WI38 (cell line): ENCODE measurements at regions not wholly inside any gene's neighbourhood (a gene's known extent, or its start where the extent isn't known, plus 50 kb on each side); places are given as distances from the start of the nearest gene placed in this dataset.

Source experiments
- H3K4me3 ChIP-seq: 2 replicates; pipeline ENCODE4 v1.5.1; 2011; ENCODE audit warnings: low read depth, mild to moderate bottlenecking, control low read depth, low read length
- TF ChIP-seq, protein P1 (sequence below): IDR thresholded peaks from 2 replicates; pipeline ENCODE4 v1.5.1; 2012; ENCODE audit warnings: low read depth, mild to moderate bottlenecking, control low read depth, low read length

DNA sequence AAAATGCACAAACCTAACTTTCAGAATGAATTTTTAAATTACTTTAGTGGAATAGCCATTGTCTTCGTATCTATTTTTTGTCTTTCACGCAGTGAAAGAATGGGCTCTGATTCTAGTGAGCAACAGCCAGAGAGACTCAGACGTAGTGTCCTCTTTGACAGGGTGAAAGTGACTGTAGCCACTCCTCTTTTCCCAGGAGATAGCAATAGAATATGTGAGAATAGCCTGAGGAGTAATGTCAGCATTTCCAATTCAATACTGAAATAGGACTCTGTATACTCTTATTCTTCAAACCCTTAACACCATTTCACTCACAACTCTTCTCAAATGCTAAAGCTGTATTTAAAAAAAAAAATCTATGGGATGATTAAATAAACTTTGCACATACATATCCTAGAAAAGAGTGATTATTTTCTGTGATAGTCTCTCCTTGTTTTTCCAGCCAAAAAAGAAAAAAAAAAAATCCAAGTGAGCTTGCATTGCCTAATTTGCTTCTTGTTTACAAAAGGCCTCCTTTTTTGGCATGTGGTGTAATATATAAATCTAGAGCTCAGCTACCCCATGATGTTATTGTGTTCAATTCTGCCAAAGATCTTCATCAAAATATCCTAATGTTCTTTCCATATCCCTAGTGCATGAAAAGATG lies 626.1 kb upstream of the SLITRK6 start:
- TF ChIP-seq, protein P1, sequence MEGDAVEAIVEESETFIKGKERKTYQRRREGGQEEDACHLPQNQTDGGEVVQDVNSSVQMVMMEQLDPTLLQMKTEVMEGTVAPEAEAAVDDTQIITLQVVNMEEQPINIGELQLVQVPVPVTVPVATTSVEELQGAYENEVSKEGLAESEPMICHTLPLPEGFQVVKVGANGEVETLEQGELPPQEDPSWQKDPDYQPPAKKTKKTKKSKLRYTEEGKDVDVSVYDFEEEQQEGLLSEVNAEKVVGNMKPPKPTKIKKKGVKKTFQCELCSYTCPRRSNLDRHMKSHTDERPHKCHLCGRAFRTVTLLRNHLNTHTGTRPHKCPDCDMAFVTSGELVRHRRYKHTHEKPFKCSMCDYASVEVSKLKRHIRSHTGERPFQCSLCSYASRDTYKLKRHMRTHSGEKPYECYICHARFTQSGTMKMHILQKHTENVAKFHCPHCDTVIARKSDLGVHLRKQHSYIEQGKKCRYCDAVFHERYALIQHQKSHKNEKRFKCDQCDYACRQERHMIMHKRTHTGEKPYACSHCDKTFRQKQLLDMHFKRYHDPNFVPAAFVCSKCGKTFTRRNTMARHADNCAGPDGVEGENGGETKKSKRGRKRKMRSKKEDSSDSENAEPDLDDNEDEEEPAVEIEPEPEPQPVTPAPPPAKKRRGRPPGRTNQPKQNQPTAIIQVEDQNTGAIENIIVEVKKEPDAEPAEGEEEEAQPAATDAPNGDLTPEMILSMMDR, result no peak
- no peak overlapping the region for H3K4me3 ChIP-seq

DNA sequence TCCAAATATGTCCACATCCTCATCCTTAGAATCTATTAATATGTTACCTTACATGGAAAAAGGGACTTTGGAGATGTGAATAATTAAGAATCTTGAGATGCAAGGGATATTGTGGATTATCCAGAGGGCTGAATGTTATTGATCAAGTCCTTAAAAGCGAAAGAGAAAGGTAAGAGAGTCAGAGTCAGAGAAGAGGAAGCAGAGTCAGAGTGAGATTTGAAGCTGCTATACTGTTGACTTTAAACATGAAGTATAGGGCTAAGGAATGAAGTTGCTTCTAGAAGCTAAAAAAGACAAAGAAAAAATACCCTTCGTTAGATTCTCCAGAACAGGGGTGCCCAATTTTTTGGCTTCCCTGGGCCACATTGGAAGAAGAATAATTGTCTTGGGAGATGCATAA lies 627.2 kb upstream of the SLITRK6 start:
- TF ChIP-seq, protein P1, result no peak
- H3K4me3 ChIP-seq, result no peak overlapping the region

DNA sequence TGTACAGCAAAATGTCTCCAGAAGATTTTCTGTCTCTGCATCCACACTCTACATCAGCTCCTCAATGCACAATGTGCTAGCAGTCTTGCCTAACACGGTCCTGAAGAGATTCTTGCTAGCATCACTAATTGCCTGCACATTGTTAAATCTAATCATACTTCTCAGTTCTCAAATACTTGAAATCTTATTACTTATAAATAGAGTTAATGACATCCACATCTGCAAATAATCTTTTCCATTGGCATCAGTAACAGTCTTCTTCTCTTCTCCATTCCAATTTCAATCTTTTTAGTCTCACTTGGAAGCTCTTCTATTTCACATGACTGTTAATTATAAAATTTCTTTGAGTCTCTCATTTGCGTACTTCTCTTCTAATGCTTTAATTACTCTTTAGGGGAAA lies 630.5 kb upstream of the SLITRK6 start:
- TF ChIP-seq, protein P1, result no peak
- no peak overlapping the region for H3K4me3 ChIP-seq

DNA sequence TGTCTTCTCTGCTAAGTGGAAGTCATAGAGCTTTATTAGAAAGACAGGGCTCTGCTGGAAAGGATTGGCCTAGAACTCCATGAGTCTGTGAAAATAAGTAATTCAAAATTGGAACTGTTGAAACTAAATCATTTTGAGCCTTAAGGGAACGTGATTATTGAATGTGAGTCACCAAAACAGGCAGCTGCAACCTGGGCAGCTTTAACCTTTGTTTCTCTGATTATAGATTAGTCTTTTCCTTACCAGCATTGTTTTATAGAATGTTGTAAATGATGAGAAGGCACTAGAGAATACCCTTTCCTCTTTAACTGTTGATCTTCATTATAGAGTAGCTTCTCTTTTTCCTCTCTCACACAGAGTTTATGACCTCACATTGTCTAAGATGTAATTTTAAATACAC lies 638.8 kb upstream of the SLITRK6 start:
- TF ChIP-seq, protein P1, result no peak
- no peak overlapping the region for H3K4me3 ChIP-seq

DNA sequence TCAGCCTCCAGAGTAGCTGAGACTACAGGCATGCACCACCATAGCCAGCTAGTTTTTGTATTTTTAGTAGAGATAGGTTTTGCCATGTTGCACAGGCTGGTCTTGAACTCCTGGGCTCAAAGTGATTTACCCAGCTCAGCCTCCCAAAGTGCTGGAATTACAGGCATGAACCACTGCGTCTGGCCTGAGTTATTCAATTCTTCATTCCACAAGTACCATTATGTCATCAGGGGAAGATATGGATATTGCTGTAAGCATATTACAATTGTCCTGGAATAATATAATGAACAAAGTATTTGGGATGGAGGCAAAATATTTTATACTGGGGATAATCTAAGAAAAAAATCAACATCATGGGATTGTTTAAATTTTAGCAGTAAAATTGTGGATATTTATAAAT lies 646.0 kb upstream of the SLITRK6 start:
- no peak overlapping the region for H3K4me3 ChIP-seq
- TF ChIP-seq, protein P1, result no peak

DNA sequence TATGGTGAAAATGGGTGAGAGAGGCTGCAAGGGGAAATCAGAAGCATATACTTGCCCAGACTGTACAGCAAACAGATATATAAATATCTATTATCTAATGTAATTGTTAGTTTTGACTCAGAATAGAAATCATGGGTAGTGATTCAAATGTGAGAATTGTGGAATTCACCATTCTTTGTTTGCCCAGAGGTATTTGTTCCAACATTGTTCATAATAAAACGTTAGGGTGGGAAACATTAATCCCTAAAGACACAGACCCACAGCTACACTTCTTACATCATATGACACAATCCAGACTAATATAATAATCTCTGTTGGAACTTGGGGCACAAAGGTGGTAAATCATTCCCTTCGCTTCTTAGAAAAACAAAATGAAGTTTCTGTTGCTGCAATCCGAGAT lies 646.5 kb upstream of the SLITRK6 start:
- TF ChIP-seq, protein P1, result no peak
- no peak overlapping the region for H3K4me3 ChIP-seq

DNA sequence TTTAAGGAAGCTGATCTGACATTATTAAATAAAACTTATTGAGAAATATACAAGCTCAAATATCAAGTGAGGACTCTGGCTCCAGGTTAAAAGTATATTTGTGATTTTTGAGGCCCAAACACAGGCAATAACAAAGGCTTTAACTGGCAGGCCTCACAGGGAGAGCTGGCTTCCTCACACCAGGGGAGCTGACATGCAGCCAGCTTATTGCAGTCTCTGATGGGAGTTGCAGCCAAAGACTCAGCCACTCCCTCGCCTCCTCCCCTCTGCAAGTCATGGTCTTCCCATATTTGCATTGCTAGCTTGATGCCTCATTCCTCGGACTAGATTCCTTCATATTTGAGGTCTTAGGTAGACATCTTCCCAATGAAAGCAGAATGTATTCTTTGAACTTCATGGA lies 647.1 kb upstream of the SLITRK6 start:
- no peak overlapping the region for H3K4me3 ChIP-seq
- TF ChIP-seq, protein P1, result no peak
